ENCODE measurements at regions not wholly inside any gene's neighbourhood (a gene's known extent, or its start where the extent isn't known, plus 50 kb on each side); places are given as distances from the start of the nearest gene placed in this dataset.
"Not testable (repeated sequence)": the region's sequence is repeated elsewhere in the genome, so short reads cannot be mapped to it uniquely, and the experiment has no call there.

- 73 to 86% (median 73%) methylated on average over 3 of the region's 3 CpGs for WGBS, 5 donors
Measured at GRCh38 chr10:21130683-21131442, 233.8 kb upstream of the NEBL start.

GRCh38 chr10:21130108-21130507, 233.0 kb upstream of the NEBL start:
- Histone ChIP-seq H3K9me3 (no peaks in the 10 kb centered on the region), H3K27ac (no peak overlapping the region), H3K27me3 (replicated peaks in 1 of 7) (peaks cover 0 to 5% (median 0%) of the 10 kb centered on the region in 7 donors), H3K4me1 (no peaks in the 10 kb centered on the region), H3K4me3 (no peak overlapping the region), H3K36me3 (no peaks in the 10 kb centered on the region)
- DNase-seq, result no peak
- intact Hi-C loops (cut with DNase I; ENCODE audit: low total_unique reads), result no loop called here
- no peak for TF ChIP-seq POLR2A (IDR thresholded peaks at IDR 0.05)
- no peak for TF ChIP-seq CTCF (IDR thresholded peaks at IDR 0.05 in 8 of 11, conservative IDR thresholded peaks at IDR 0.05 in 3 of 11)
- TF ChIP-seq POLR2AphosphoS5 (IDR thresholded peaks at IDR 0.05), result no peak

More at GRCh38 chr10:21130683-21131442, 233.8 kb upstream of the NEBL start:
- no peaks in the 10 kb centered on the region for H3K4me1 ChIP-seq
- no peak for DNase-seq
- intact Hi-C loops (cut with DNase I; ENCODE audit: low total_unique reads), result no loop called here
- no peaks in the 10 kb centered on the region for H3K36me3 ChIP-seq
- no peak overlapping the region for H3K27ac ChIP-seq
- no peak for TF ChIP-seq POLR2A (IDR thresholded peaks at IDR 0.05)
- TF ChIP-seq CTCF (IDR thresholded peaks at IDR 0.05 in 8 of 11, conservative IDR thresholded peaks at IDR 0.05 in 3 of 11), result no peak
- TF ChIP-seq POLR2AphosphoS5 (IDR thresholded peaks at IDR 0.05), result no peak
- H3K27me3 ChIP-seq (replicated peaks in 1 of 7), result peaks cover 0 to 6% (median 0%) of the 10 kb centered on the region in 7 donors
- H3K4me3 ChIP-seq, result no peak overlapping the region
- H3K9me3 ChIP-seq, result no peaks in the 10 kb centered on the region

- 73 to 81% (median 78%) methylated on average over 10 of the region's 10 CpGs for WGBS, 5 donors
- Histone ChIP-seq H3K27me3 (replicated peaks in 1 of 7) (no peaks in the 10 kb centered on the region), H3K4me1 (no peaks in the 10 kb centered on the region), H3K4me3 (no peak overlapping the region), H3K9me3 (no peaks in the 10 kb centered on the region), H3K27ac (no peak overlapping the region), H3K36me3 (no peaks in the 10 kb centered on the region)
- TF ChIP-seq POLR2A (IDR thresholded peaks at IDR 0.05), result no peak
- TF ChIP-seq CTCF (IDR thresholded peaks at IDR 0.05 in 8 of 11, conservative IDR thresholded peaks at IDR 0.05 in 3 of 11), result no peak
- TF ChIP-seq POLR2AphosphoS5 (IDR thresholded peaks at IDR 0.05), result no peak
- DNase-seq, result no peak
- intact Hi-C loops (cut with DNase I; ENCODE audit: low total_unique reads), result no loop called here
Measured at GRCh38 chr10:21125471-21126228, 228.5 kb upstream of the NEBL start.

- no peak overlapping the region for H3K4me3 ChIP-seq
- TF ChIP-seq CTCF (IDR thresholded peaks at IDR 0.05 in 8 of 11, conservative IDR thresholded peaks at IDR 0.05 in 3 of 11), result no peak
- no peak for TF ChIP-seq POLR2AphosphoS5 (IDR thresholded peaks at IDR 0.05)
- no peak for TF ChIP-seq POLR2A (IDR thresholded peaks at IDR 0.05)
- H3K9me3 ChIP-seq, result no peaks in the 10 kb centered on the region
- intact Hi-C loops (cut with DNase I; ENCODE audit: low total_unique reads), result no loop called here
- H3K27ac ChIP-seq, result no peak overlapping the region
- H3K4me1 ChIP-seq, result no peaks in the 10 kb centered on the region
- H3K27me3 ChIP-seq (replicated peaks in 1 of 7), result no peaks in the 10 kb centered on the region
- DNase-seq, result no peak
- H3K36me3 ChIP-seq, result no peaks in the 10 kb centered on the region
Measured at GRCh38 chr10:21122907-21123306, 225.8 kb upstream of the NEBL start.

- intact Hi-C loops (cut with DNase I; ENCODE audit: low total_unique reads); H3K27ac ChIP-seq: not testable (repeated sequence)
- 78 to 94% (median 91%) methylated on average over 3 of the region's 3 CpGs for WGBS, 5 donors
Measured at GRCh38 chr10:21121822-21122221, 224.7 kb upstream of the NEBL start.

More at GRCh38 chr10:21121822-21122221, 224.7 kb upstream of the NEBL start:
- not testable (repeated sequence) for H3K4me3 ChIP-seq; H3K36me3 ChIP-seq; H3K27me3 ChIP-seq (replicated peaks in 1 of 7); DNase-seq; H3K9me3 ChIP-seq; H3K4me1 ChIP-seq
